GM12892 (cell line): ENCODE measurements at regions not wholly inside any gene's neighbourhood (a gene's known extent, or its start where the extent isn't known, plus 50 kb on each side); places are given as distances from the start of the nearest gene placed in this dataset.

Experiments
- POLR2A ChIP-seq: IDR thresholded peaks from 2 replicates; pipeline ENCODE4 v1.6.1; 2011; ENCODE audit warnings: low read depth, low read length, control low read depth
- POLR2AphosphoS5 ChIP-seq: IDR thresholded peaks from 2 replicates; pipeline ENCODE4 v1.6.1; 2011; ENCODE audit warnings: low read depth, low read length, control low read depth
- TAF1 ChIP-seq: IDR thresholded peaks from 2 replicates; pipeline ENCODE4 v1.6.1; 2011; ENCODE audit warnings: low read depth, mild to moderate bottlenecking, control low read depth, low read length, borderline replicate concordance

GRCh38 chr12:87051621-87052020 lies 795.4 kb upstream of the MGAT4C start:
- TF ChIP-seq TAF1 (no peak), POLR2A (no peak), POLR2AphosphoS5 (no peak)
